GM23338 (cell line): ENCODE measurements at regions not wholly inside any gene's neighbourhood (a gene's known extent, or its start where the extent isn't known, plus 50 kb on each side); places are given as distances from the start of the nearest gene placed in this dataset.

Source experiments
- ATAC-seq: fragments of 200-7000 bp; cut with Tn5 transposase; 3 replicates; pipeline ENCODE4 v1.9.1; 2020
- DNase-seq: peaks from one replicate; pipeline ENCODE4 v3.0.0-alpha.2; 2015; ENCODE audit warnings: low spot score
- H2AFZ ChIP-seq: fragments of 200-600 bp; sonication (generic); 2 replicates; pipeline ENCODE4 v1.8.0; 2016; ENCODE audit warnings: antibody characterized with exemption, mild to moderate bottlenecking, moderate library complexity
- H3F3A ChIP-seq: fragments of 200-600 bp; sonication (generic); replicated peaks from 2 replicates; pipeline ENCODE4 v1.8.0; 2017; ENCODE audit warnings: antibody characterized with exemption, mixed run types, low read depth
- H3K27ac ChIP-seq: fragments of 200-600 bp; sonication (generic); 2 replicates; pipeline ENCODE4 v1.6.1; 2016; ENCODE audit warnings: low read depth
- H3K27me3 ChIP-seq: fragments of 200-600 bp; sonication (generic); 2 replicates; pipeline ENCODE4 v1.8.0; 2016; ENCODE audit warnings: mild to moderate bottlenecking, mixed run types, moderate library complexity; ENCODE audit not compliant: insufficient read depth
- H3K36me3 ChIP-seq: fragments of 200-600 bp; sonication (generic); 2 replicates; pipeline ENCODE4 v1.8.0; 2016; ENCODE audit warnings: mild to moderate bottlenecking; ENCODE audit not compliant: insufficient read depth
- H3K4me1 ChIP-seq: fragments of 200-600 bp; sonication (generic); 2 replicates; pipeline ENCODE4 v1.8.0; 2016; ENCODE audit warnings: mild to moderate bottlenecking, moderate library complexity; ENCODE audit not compliant: insufficient read depth
- H3K4me2 ChIP-seq: fragments of 200-600 bp; sonication (generic); 2 replicates; pipeline ENCODE4 v1.7.1; 2017; ENCODE audit warnings: mixed run types
- H3K4me3 ChIP-seq: fragments of 200-600 bp; sonication (generic); 2 replicates; pipeline ENCODE4 v1.6.1; 2016; ENCODE audit warnings: mixed run types
- H3K79me2 ChIP-seq: fragments of 200-600 bp; sonication (generic); replicated peaks from 2 replicates; pipeline ENCODE4 v1.8.0; 2017; ENCODE audit warnings: mild to moderate bottlenecking; ENCODE audit not compliant: insufficient read depth
- H3K9me2 ChIP-seq: fragments of 200-600 bp; sonication (generic); 2 replicates; pipeline ENCODE4 v1.8.0; 2017; ENCODE audit not compliant: insufficient read depth
- H4K20me1 ChIP-seq: fragments of 200-600 bp; sonication (generic); replicated peaks from 2 replicates; pipeline ENCODE4 v1.8.0; 2017; ENCODE audit warnings: mild to moderate bottlenecking; ENCODE audit not compliant: insufficient read depth
- H3K27ac Mint-ChIP-seq: 2 replicates; pipeline ENCODE4 v1.8.0; 2020; ENCODE audit warnings: inconsistent platforms, mild to moderate bottlenecking, moderate library complexity, mixed read lengths
- H3K27me3 Mint-ChIP-seq: 3 replicates; pipeline ENCODE4 v1.8.0; 2022; ENCODE audit warnings: low read depth, mild to moderate bottlenecking, moderate library complexity, mixed read lengths, inconsistent platforms; ENCODE audit not compliant: insufficient read depth, poor library complexity
- H3K36me3 Mint-ChIP-seq: 3 replicates; pipeline ENCODE4 v1.8.0; 2021; ENCODE audit warnings: low read depth, mild to moderate bottlenecking, inconsistent platforms, moderate library complexity, mixed read lengths
- H3K4me1 Mint-ChIP-seq: 3 replicates; pipeline ENCODE4 v1.8.0; 2020; ENCODE audit warnings: mild to moderate bottlenecking, inconsistent platforms, mixed read lengths
- H3K4me3 Mint-ChIP-seq: 3 replicates; pipeline ENCODE4 v1.8.0; 2021; ENCODE audit warnings: moderate library complexity, mild to moderate bottlenecking, inconsistent platforms, mixed read lengths
- H3K9me3 Mint-ChIP-seq: 3 replicates; pipeline ENCODE4 v1.8.0; 2020; ENCODE audit warnings: moderate library complexity, mild to moderate bottlenecking, inconsistent platforms, mixed read lengths
- CREB1 ChIP-seq: fragments of 250-450 bp; sonication (Bioruptor Pico); IDR thresholded peaks from 2 replicates; pipeline ENCODE4 v1.5.0; 2020; ENCODE audit warnings: low read depth, mild to moderate bottlenecking, moderate library complexity
- EZH2 ChIP-seq: fragments of 200-600 bp; sonication (generic); IDR thresholded peaks from one replicate; pipeline ENCODE4 v1.8.0; 2017; ENCODE audit warnings: antibody characterized with exemption, mild to moderate bottlenecking, low read depth; ENCODE audit not compliant: unreplicated experiment
- EZH2phosphoT487 ChIP-seq: fragments of 200-600 bp; sonication (generic); IDR thresholded peaks from one replicate; pipeline ENCODE4 v1.8.1; 2018; ENCODE audit warnings: antibody characterized with exemption; ENCODE audit not compliant: unreplicated experiment
- JUNB ChIP-seq: IDR thresholded peaks from one replicate; pipeline ENCODE4 v1.6.1; 2016; ENCODE audit warnings: antibody characterized with exemption; ENCODE audit not compliant: unreplicated experiment
- NANOG ChIP-seq: IDR thresholded peaks from 2 replicates; pipeline ENCODE4 v1.6.1; 2016; ENCODE audit warnings: antibody characterized with exemption, borderline replicate concordance
- POLR2AphosphoS5 ChIP-seq: IDR thresholded peaks from 2 replicates; pipeline ENCODE4 v1.6.1; 2016; ENCODE audit warnings: antibody characterized with exemption, low read depth
- ZNF114 ChIP-seq: fragments of 250-450 bp; sonication (Bioruptor Pico); IDR thresholded peaks from 2 replicates; pipeline ENCODE4 v1.5.0; 2020; ENCODE audit warnings: mild to moderate bottlenecking, moderate library complexity
- ZNF331 ChIP-seq: fragments of 250-450 bp; sonication (Bioruptor Pico); IDR thresholded peaks from 2 replicates; pipeline ENCODE4 v1.5.0; 2020; ENCODE audit warnings: low read depth, mild to moderate bottlenecking, moderate library complexity
- ZNF462 ChIP-seq: fragments of 250-450 bp; sonication (Bioruptor Pico); IDR thresholded peaks from 2 replicates; pipeline ENCODE4 v1.5.0; 2020; ENCODE audit warnings: mild to moderate bottlenecking, moderate library complexity
- TF ChIP-seq, protein P1 (sequence below), 2 experiments: fragments of 200-600 bp in 1 of 2; sonication (generic) in 1 of 2; conservative IDR thresholded peaks; 2 replicates each; pipeline versions ENCODE4 v1.5.1 to v1.6.1; 2016 to 2017; ENCODE audit warnings: antibody characterized with exemption in 2 of 2, low read depth in 2 of 2, mild to moderate bottlenecking in 2 of 2, moderate library complexity in 1 of 2
- TF ChIP-seq, protein P2 (sequence below): IDR thresholded peaks from one replicate; pipeline ENCODE4 v1.6.1; 2018; ENCODE audit warnings: antibody characterized with exemption; ENCODE audit not compliant: unreplicated experiment
- TF ChIP-seq, protein P3 (sequence below): IDR thresholded peaks from 2 replicates; pipeline ENCODE4 v1.6.1; 2016; ENCODE audit warnings: antibody characterized with exemption

GRCh38 chrX:34886011-34886410, 56.6 kb upstream of the FAM47B start:
- Mint-ChIP-seq H3K4me1 (no peaks in the 10 kb centered on the region), H3K27me3 (no peaks in the 10 kb centered on the region), H3K4me3 (no peak overlapping the region), H3K27ac (no peak overlapping the region), H3K36me3 (no peaks in the 10 kb centered on the region), H3K9me3 (no peaks in the 10 kb centered on the region)
- H3F3A ChIP-seq: no peaks in the 10 kb centered on the region
- H3K4me2 ChIP-seq: no peak overlapping the region
- no peaks in the 10 kb centered on the region for H3K27me3 ChIP-seq
- H4K20me1 ChIP-seq: no peaks in the 10 kb centered on the region
- ATAC-seq (no peak), DNase-seq (no peak)
- no peak overlapping the region for H3K4me3 ChIP-seq
- no peaks in the 10 kb centered on the region for H3K79me2 ChIP-seq
- no peaks in the 10 kb centered on the region for H3K36me3 ChIP-seq
- no peak overlapping the region for H3K27ac ChIP-seq
- TF ChIP-seq ZNF331 (no peak), EZH2 (no peak), EZH2phosphoT487 (no peak), POLR2AphosphoS5 (no peak), NANOG (no peak), JUNB (no peak), ZNF114 (CRISPR knock-in tag) (no peak), CREB1 (CRISPR knock-in tag) (no peak), ZNF462 (CRISPR knock-in tag) (no peak)
- TF ChIP-seq, protein P1, sequence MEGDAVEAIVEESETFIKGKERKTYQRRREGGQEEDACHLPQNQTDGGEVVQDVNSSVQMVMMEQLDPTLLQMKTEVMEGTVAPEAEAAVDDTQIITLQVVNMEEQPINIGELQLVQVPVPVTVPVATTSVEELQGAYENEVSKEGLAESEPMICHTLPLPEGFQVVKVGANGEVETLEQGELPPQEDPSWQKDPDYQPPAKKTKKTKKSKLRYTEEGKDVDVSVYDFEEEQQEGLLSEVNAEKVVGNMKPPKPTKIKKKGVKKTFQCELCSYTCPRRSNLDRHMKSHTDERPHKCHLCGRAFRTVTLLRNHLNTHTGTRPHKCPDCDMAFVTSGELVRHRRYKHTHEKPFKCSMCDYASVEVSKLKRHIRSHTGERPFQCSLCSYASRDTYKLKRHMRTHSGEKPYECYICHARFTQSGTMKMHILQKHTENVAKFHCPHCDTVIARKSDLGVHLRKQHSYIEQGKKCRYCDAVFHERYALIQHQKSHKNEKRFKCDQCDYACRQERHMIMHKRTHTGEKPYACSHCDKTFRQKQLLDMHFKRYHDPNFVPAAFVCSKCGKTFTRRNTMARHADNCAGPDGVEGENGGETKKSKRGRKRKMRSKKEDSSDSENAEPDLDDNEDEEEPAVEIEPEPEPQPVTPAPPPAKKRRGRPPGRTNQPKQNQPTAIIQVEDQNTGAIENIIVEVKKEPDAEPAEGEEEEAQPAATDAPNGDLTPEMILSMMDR (conservative IDR thresholded peaks at IDR 0.05; ENCODE audit: low read depth in 2 of 2): no peak
- TF ChIP-seq, protein P2, sequence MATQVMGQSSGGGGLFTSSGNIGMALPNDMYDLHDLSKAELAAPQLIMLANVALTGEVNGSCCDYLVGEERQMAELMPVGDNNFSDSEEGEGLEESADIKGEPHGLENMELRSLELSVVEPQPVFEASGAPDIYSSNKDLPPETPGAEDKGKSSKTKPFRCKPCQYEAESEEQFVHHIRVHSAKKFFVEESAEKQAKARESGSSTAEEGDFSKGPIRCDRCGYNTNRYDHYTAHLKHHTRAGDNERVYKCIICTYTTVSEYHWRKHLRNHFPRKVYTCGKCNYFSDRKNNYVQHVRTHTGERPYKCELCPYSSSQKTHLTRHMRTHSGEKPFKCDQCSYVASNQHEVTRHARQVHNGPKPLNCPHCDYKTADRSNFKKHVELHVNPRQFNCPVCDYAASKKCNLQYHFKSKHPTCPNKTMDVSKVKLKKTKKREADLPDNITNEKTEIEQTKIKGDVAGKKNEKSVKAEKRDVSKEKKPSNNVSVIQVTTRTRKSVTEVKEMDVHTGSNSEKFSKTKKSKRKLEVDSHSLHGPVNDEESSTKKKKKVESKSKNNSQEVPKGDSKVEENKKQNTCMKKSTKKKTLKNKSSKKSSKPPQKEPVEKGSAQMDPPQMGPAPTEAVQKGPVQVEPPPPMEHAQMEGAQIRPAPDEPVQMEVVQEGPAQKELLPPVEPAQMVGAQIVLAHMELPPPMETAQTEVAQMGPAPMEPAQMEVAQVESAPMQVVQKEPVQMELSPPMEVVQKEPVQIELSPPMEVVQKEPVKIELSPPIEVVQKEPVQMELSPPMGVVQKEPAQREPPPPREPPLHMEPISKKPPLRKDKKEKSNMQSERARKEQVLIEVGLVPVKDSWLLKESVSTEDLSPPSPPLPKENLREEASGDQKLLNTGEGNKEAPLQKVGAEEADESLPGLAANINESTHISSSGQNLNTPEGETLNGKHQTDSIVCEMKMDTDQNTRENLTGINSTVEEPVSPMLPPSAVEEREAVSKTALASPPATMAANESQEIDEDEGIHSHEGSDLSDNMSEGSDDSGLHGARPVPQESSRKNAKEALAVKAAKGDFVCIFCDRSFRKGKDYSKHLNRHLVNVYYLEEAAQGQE: no peak
- TF ChIP-seq, protein P3, sequence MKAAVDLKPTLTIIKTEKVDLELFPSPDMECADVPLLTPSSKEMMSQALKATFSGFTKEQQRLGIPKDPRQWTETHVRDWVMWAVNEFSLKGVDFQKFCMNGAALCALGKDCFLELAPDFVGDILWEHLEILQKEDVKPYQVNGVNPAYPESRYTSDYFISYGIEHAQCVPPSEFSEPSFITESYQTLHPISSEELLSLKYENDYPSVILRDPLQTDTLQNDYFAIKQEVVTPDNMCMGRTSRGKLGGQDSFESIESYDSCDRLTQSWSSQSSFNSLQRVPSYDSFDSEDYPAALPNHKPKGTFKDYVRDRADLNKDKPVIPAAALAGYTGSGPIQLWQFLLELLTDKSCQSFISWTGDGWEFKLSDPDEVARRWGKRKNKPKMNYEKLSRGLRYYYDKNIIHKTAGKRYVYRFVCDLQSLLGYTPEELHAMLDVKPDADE: no peak
- H3K9me2 ChIP-seq: no peaks in the 10 kb centered on the region
- H3K4me1 ChIP-seq: no peaks in the 10 kb centered on the region
- H2AFZ ChIP-seq: no peak overlapping the region
